ENCODE measurements at regions not wholly inside any gene's neighbourhood (a gene's known extent, or its start where the extent isn't known, plus 50 kb on each side); places are given as distances from the start of the nearest gene placed in this dataset.

GRCh38 chr2:18684206-18685038 is 95.1 kb upstream of the NT5C1B start:
- H3K27me3 Mint-ChIP-seq: no peaks in the 10 kb centered on the region
- no peaks in the 10 kb centered on the region for H3K4me1 Mint-ChIP-seq
- CTCF ChIA-PET: no interaction called here
- no peak for DNase-seq
- no peaks in the 10 kb centered on the region for H3K36me3 Mint-ChIP-seq
- no peak overlapping the region for H3K27ac Mint-ChIP-seq
- H3K4me3 Mint-ChIP-seq: no peak overlapping the region
- no peaks in the 10 kb centered on the region for H3K9me3 Mint-ChIP-seq

GRCh38 chr2:18682681-18683080 is 93.3 kb upstream of the NT5C1B start:
- no peak overlapping the region for H3K27ac Mint-ChIP-seq
- no peak for DNase-seq
- H3K4me3 Mint-ChIP-seq: no peak overlapping the region
- no peaks in the 10 kb centered on the region for H3K27me3 Mint-ChIP-seq
- no peaks in the 10 kb centered on the region for H3K4me1 Mint-ChIP-seq
- no peaks in the 10 kb centered on the region for H3K9me3 Mint-ChIP-seq
- CTCF ChIA-PET: no interaction called here
- no peaks in the 10 kb centered on the region for H3K36me3 Mint-ChIP-seq

GRCh38 chr2:18677280-18677679 is 87.9 kb upstream of the NT5C1B start:
- Mint-ChIP-seq H3K27me3 (no peaks in the 10 kb centered on the region), H3K4me3 (no peak overlapping the region)

GRCh38 chr2:18674309-18674708 is 84.9 kb upstream of the NT5C1B start:
- H3K36me3 Mint-ChIP-seq: no peaks in the 10 kb centered on the region
- H3K27ac Mint-ChIP-seq: no peak overlapping the region
- CTCF ChIA-PET: no interaction called here
- no peaks in the 10 kb centered on the region for H3K27me3 Mint-ChIP-seq
- no peak for DNase-seq
- peaks cover 9% of the 10 kb centered on the region for H3K9me3 Mint-ChIP-seq
- no peak overlapping the region for H3K4me3 Mint-ChIP-seq
- H3K4me1 Mint-ChIP-seq: no peaks in the 10 kb centered on the region

More at GRCh38 chr2:18677280-18677679, 87.9 kb upstream of the NT5C1B start:
- Mint-ChIP-seq H3K36me3 (no peaks in the 10 kb centered on the region), H3K9me3 (peaks cover 9% of the 10 kb centered on the region), H3K27ac (no peak overlapping the region), H3K4me1 (no peaks in the 10 kb centered on the region)
- CTCF ChIA-PET: no interaction called here
- DNase-seq: no peak

- CTCF ChIA-PET: no interaction called here
- H3K27ac Mint-ChIP-seq: no peak overlapping the region
- H3K27me3 Mint-ChIP-seq: no peaks in the 10 kb centered on the region
- no peaks in the 10 kb centered on the region for H3K4me1 Mint-ChIP-seq
- H3K36me3 Mint-ChIP-seq: no peaks in the 10 kb centered on the region
- DNase-seq: no peak
- H3K9me3 Mint-ChIP-seq: peaks cover 9% of the 10 kb centered on the region
- H3K4me3 Mint-ChIP-seq: no peak overlapping the region
These were observed 82.0 kb upstream of the NT5C1B start for GRCh38 chr2:18671363-18671762.

GRCh38 chr2:18668221-18668620 is 78.9 kb upstream of the NT5C1B start:
- Mint-ChIP-seq H3K36me3 (no peaks in the 10 kb centered on the region), H3K9me3 (no peaks in the 10 kb centered on the region), H3K27ac (no peak overlapping the region), H3K4me3 (no peak overlapping the region), H3K27me3 (no peaks in the 10 kb centered on the region), H3K4me1 (no peaks in the 10 kb centered on the region)
- no peak for DNase-seq
- CTCF ChIA-PET: no interaction called here

GRCh38 chr2:18664421-18664820 is 75.1 kb upstream of the NT5C1B start:
- Mint-ChIP-seq H3K9me3 (no peaks in the 10 kb centered on the region), H3K36me3 (no peaks in the 10 kb centered on the region), H3K27ac (no peak overlapping the region), H3K4me3 (no peak overlapping the region), H3K27me3 (no peaks in the 10 kb centered on the region), H3K4me1 (no peaks in the 10 kb centered on the region)
- DNase-seq: no peak
- CTCF ChIA-PET: interaction anchor here (1.1 kb wide), 1 partner anchor 143 kb away, joined by 3 read pairs; no protein-coding TSS in a partner anchor

- no peak overlapping the region for H3K4me3 Mint-ChIP-seq
- no peak overlapping the region for H3K27ac Mint-ChIP-seq
- no peaks in the 10 kb centered on the region for H3K36me3 Mint-ChIP-seq
- CTCF ChIA-PET: interaction anchor here (1.1 kb wide), 1 partner anchor 142 kb away, joined by 3 read pairs; no protein-coding TSS in a partner anchor
- H3K27me3 Mint-ChIP-seq: no peaks in the 10 kb centered on the region
- H3K4me1 Mint-ChIP-seq: no peaks in the 10 kb centered on the region
- DNase-seq: no peak
- H3K9me3 Mint-ChIP-seq: no peaks in the 10 kb centered on the region
These were observed 74.5 kb upstream of the NT5C1B start for GRCh38 chr2:18663861-18664260.

GRCh38 chr2:18662689-18663088 is 73.3 kb upstream of the NT5C1B start:
- H3K4me3 Mint-ChIP-seq: no peak overlapping the region
- CTCF ChIA-PET: no interaction called here
- DNase-seq: no peak

GRCh38 chr2:18659915-18660314 is 70.5 kb upstream of the NT5C1B start:
- DNase-seq: no peak
- CTCF ChIA-PET: interaction anchor here (0.7 kb wide), 1 partner anchor 142 kb away, joined by 3 read pairs; no protein-coding TSS in a partner anchor
- Mint-ChIP-seq H3K4me3 (no peak overlapping the region), H3K9me3 (no peaks in the 10 kb centered on the region), H3K36me3 (no peaks in the 10 kb centered on the region), H3K27ac (no peak overlapping the region), H3K27me3 (no peaks in the 10 kb centered on the region), H3K4me1 (no peaks in the 10 kb centered on the region)

More at GRCh38 chr2:18662689-18663088, 73.3 kb upstream of the NT5C1B start:
- H3K27me3 Mint-ChIP-seq: no peaks in the 10 kb centered on the region
- H3K36me3 Mint-ChIP-seq: no peaks in the 10 kb centered on the region
- H3K4me1 Mint-ChIP-seq: no peaks in the 10 kb centered on the region
- H3K27ac Mint-ChIP-seq: no peak overlapping the region
- no peaks in the 10 kb centered on the region for H3K9me3 Mint-ChIP-seq

GRCh38 chr2:18656048-18656447 is 66.7 kb upstream of the NT5C1B start:
- Mint-ChIP-seq H3K4me1 (no peaks in the 10 kb centered on the region), H3K27ac (no peak overlapping the region), H3K4me3 (no peak overlapping the region), H3K36me3 (no peaks in the 10 kb centered on the region), H3K27me3 (no peaks in the 10 kb centered on the region), H3K9me3 (no peaks in the 10 kb centered on the region)
- CTCF ChIA-PET: no interaction called here
- no peak for DNase-seq

GRCh38 chr2:18651842-18652774 is 62.7 kb upstream of the NT5C1B start:
- Mint-ChIP-seq H3K27me3 (no peaks in the 10 kb centered on the region), H3K36me3 (no peaks in the 10 kb centered on the region), H3K4me3 (no peak overlapping the region), H3K9me3 (no peaks in the 10 kb centered on the region), H3K4me1 (no peaks in the 10 kb centered on the region), H3K27ac (no peak overlapping the region)
- no peak for DNase-seq
- CTCF ChIA-PET: interaction anchor here (1.1 kb wide), 1 partner anchor 14 kb away, joined by 3 read pairs; no protein-coding TSS in a partner anchor

GRCh38 chr2:18650221-18650620 is 60.9 kb upstream of the NT5C1B start:
- Mint-ChIP-seq H3K36me3 (no peaks in the 10 kb centered on the region), H3K9me3 (no peaks in the 10 kb centered on the region)

GRCh38 chr2:18649502-18650135 is 60.2 kb upstream of the NT5C1B start:
- CTCF ChIA-PET: no interaction called here
- DNase-seq: no peak
- no peaks in the 10 kb centered on the region for H3K27me3 Mint-ChIP-seq
- H3K9me3 Mint-ChIP-seq: no peaks in the 10 kb centered on the region
- H3K36me3 Mint-ChIP-seq: no peaks in the 10 kb centered on the region
- H3K4me1 Mint-ChIP-seq: no peaks in the 10 kb centered on the region
- H3K27ac Mint-ChIP-seq: no peak overlapping the region
- no peak overlapping the region for H3K4me3 Mint-ChIP-seq

More at GRCh38 chr2:18650221-18650620, 60.9 kb upstream of the NT5C1B start:
- Mint-ChIP-seq H3K27me3 (no peaks in the 10 kb centered on the region), H3K4me1 (no peaks in the 10 kb centered on the region), H3K27ac (no peak overlapping the region), H3K4me3 (no peak overlapping the region)
- no peak for DNase-seq
- CTCF ChIA-PET: no interaction called here
